ENCODE measurements at regions not wholly inside any gene's neighbourhood (a gene's known extent, or its start where the extent isn't known, plus 50 kb on each side); places are given as distances from the start of the nearest gene placed in this dataset.

DNA sequence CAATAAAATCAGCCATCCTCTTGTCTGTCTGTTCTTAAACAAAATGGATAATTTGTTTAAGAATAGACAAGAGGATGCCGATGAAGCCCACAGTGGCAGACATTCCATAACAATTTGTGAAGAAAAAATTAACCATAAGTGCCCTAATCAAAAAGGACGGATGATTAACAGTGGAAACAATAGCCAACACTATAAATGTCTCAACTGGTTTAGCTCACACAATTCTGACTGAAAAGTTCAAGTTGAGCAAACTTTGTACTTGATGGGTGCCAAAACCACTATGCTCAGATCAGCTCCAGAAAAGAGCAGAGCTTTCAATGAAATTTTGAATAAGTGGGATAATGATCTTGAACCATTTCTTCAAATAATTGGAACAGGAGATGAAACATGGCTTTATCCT, 202.2 kb upstream of the OR4E1 start:
- H3K4me3 ChIP-seq (ENCODE audit: low read depth, low read length), result no peak overlapping the region
- no peak for DNase-seq (ENCODE audit: low read depth)
- TF ChIP-seq, protein P1, sequence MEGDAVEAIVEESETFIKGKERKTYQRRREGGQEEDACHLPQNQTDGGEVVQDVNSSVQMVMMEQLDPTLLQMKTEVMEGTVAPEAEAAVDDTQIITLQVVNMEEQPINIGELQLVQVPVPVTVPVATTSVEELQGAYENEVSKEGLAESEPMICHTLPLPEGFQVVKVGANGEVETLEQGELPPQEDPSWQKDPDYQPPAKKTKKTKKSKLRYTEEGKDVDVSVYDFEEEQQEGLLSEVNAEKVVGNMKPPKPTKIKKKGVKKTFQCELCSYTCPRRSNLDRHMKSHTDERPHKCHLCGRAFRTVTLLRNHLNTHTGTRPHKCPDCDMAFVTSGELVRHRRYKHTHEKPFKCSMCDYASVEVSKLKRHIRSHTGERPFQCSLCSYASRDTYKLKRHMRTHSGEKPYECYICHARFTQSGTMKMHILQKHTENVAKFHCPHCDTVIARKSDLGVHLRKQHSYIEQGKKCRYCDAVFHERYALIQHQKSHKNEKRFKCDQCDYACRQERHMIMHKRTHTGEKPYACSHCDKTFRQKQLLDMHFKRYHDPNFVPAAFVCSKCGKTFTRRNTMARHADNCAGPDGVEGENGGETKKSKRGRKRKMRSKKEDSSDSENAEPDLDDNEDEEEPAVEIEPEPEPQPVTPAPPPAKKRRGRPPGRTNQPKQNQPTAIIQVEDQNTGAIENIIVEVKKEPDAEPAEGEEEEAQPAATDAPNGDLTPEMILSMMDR (IDR thresholded peaks at IDR 0.05; ENCODE audit: control insufficient read depth, extremely low read depth, insufficient read depth), result no peak

DNA sequence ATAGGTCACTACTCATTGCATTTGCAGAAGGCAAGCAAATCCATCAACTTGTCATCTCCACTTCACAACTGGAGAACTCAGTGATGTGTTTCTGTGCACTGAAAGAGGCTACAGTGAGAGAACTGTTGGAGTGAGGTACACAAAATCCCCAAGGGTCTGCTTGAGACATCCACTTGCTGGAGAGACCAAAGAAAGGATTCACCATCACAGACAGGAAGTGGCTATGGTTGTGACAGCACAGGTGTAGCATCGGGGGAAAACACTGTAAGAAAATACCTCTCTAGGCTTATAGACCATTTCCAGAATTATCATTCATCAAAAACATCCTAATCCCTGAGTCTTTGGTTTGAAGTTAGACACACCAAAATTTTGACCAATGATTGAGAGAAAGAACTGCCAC, 201.3 kb upstream of the OR4E1 start:
- TF ChIP-seq, protein P1 (IDR thresholded peaks at IDR 0.05; ENCODE audit: control insufficient read depth, extremely low read depth, insufficient read depth), result no peak
- DNase-seq (ENCODE audit: low read depth), result no peak
- H3K4me3 ChIP-seq (ENCODE audit: low read depth, low read length), result no peak overlapping the region

DNA sequence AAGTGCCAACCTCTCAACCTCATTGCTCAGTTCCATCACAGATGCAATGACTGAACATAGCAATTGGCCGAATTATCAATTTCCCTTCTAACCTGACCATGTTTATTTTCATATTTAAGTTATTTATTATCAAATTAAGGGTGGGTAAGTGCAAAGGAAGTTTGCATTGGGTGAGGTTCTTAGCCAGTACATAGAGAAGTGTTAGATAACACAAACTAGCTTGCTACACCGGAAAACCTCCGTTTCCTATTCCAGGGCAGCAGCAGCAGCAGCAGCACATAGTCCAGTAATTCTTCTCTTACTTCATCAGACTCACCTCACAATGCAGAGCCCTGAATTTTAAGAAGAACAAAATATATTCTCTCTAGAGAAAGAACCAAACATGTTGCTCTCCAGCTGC, 200.5 kb upstream of the OR4E1 start:
- TF ChIP-seq, protein P1 (IDR thresholded peaks at IDR 0.05; ENCODE audit: control insufficient read depth, extremely low read depth, insufficient read depth), result no peak
- no peak for DNase-seq (ENCODE audit: low read depth)
- H3K4me3 ChIP-seq (ENCODE audit: low read depth, low read length), result no peak overlapping the region

DNA sequence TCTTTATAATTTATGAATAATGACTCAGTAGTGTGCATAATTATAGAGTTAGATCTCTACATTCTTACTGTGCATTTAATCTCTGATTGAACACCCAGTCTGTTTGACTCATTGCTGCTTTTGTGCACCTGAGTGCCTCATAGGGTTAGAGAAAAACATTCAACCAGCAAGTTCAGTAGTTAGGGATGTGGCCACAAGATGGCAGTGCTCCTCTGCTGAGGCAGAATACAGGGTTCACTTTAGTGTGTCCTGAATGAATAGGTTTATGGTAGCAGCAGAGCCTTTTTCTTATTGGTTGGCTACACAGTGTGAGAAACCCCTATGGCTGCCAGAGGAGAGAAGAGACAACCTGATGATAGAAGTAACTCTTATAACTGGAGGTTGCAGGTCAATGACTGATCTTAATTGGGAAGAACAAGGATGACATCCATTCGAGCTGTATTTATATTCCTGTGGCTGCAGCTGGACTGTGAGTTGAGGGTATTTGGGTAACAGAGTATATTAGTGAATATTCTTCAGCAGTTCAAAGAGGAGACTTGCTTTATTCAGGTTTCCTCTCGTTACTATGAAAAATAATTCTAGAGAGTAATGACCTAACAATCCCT, 194.9 kb upstream of the OR4E1 start:
- DNase-seq (ENCODE audit: low read depth), result peak; percentile 17
- TF ChIP-seq, protein P1 (IDR thresholded peaks at IDR 0.05; ENCODE audit: control insufficient read depth, extremely low read depth, insufficient read depth), result peak; percentile 93
- no peak overlapping the region for H3K4me3 ChIP-seq (ENCODE audit: low read depth, low read length)

DNA sequence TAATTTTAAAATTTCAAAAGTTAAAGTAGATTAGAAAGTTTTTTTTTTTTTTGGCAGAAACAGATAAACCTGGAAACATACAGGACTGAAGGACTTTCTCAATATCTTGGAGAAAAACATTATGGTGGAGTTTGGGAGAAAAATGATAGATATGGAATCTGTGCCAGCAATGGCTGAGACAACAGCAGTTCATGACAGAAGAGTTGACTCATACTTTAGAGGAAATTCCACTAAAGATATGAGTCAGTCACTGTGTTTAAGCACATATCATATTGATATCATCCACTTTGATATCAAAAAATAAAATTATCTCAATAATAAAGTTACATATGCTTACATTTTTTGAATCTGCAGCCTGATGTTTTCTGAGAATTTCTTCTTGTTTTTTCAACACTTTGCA, 193.9 kb upstream of the OR4E1 start:
- TF ChIP-seq, protein P1 (IDR thresholded peaks at IDR 0.05; ENCODE audit: control insufficient read depth, extremely low read depth, insufficient read depth), result no peak
- DNase-seq (ENCODE audit: low read depth), result no peak
- no peak overlapping the region for H3K4me3 ChIP-seq (ENCODE audit: low read depth, low read length)

DNA sequence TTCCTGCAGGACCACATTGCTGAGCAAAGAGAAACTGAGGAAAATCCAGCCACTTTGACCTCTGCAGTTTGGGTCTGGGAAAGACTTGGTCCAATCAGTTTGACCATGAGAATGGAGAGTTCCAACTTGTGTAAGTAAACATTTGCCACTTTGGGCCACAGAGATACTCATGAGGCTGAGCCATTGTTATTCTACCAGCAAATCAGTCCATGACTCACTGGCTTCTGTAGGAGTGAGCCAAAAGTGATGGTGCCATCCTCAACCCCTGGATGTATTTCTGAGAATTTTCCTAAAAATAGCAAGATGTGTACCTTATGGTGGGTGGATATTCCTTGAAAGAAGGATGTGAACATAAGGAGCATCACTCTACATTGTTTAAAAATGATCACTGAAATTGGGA, 192.9 kb upstream of the OR4E1 start:
- H3K4me3 ChIP-seq (ENCODE audit: low read depth, low read length), result no peak overlapping the region
- TF ChIP-seq, protein P1 (IDR thresholded peaks at IDR 0.05; ENCODE audit: control insufficient read depth, extremely low read depth, insufficient read depth), result no peak
- DNase-seq (ENCODE audit: low read depth), result no peak

DNA sequence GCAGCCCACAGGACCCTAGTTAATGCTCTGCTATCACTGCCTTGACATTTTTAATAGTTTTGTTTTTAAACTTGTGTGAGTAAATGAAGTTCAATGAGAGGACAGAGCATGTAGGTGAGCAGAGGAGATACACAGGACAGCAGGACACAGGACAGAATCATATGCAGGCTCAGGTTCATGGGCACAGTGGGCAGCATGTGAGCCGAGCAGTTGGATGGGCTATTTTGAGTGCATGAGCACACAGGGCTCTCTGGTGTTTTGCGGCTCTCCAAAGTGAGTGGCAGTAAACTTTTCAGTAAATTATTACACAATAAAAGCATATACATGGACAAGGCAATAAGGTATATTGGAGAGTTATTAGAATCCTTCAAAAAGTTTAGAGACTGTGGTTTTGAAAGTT, 189.7 kb upstream of the OR4E1 start:
- TF ChIP-seq, protein P1 (IDR thresholded peaks at IDR 0.05; ENCODE audit: control insufficient read depth, extremely low read depth, insufficient read depth), result no peak
- no peak overlapping the region for H3K4me3 ChIP-seq (ENCODE audit: low read depth, low read length)
- no peak for DNase-seq (ENCODE audit: low read depth)

Data from LNCaP clone FGC (cell line).